Brain microvascular endothelial cell (primary cell): ENCODE measurements at regions not wholly inside any gene's neighbourhood (a gene's known extent, or its start where the extent isn't known, plus 50 kb on each side); places are given as distances from the start of the nearest gene placed in this dataset.

Experiments
- DNase-seq: peaks from one replicate; pipeline ENCODE4 v3.0.0-alpha.2; 2020
- H3K27ac ChIP-seq: fragments of 250-450 bp; sonication (Bioruptor Pico); 2 replicates; pipeline ENCODE4 v1.5.1; 2020; ENCODE audit warnings: mild to moderate bottlenecking, moderate library complexity
- H3K27me3 ChIP-seq: fragments of 250-450 bp; sonication (Bioruptor Pico); replicated peaks from 2 replicates; pipeline ENCODE4 v1.5.1; 2020; ENCODE audit warnings: mild to moderate bottlenecking
- H3K36me3 ChIP-seq: fragments of 250-450 bp; sonication (Bioruptor Pico); replicated peaks from 2 replicates; pipeline ENCODE4 v1.5.1; 2020; ENCODE audit warnings: mild to moderate bottlenecking
- H3K4me3 ChIP-seq: 2 replicates; pipeline ENCODE4 v1.5.1; 2011; ENCODE audit warnings: low read depth, mild to moderate bottlenecking, control low read depth, low read length, moderate library complexity
- in situ Hi-C: cut with HindIII; loops from 2 replicates; pipeline ENCODE4 v1.10.0; 2017; ENCODE audit warnings: low sequenced_read_pairs, low pct_ligation_motif_present
- TF ChIP-seq, protein P1 (sequence below): IDR thresholded peaks from 2 replicates; pipeline ENCODE4 v1.5.1; 2011; ENCODE audit warnings: low read depth, mild to moderate bottlenecking, moderate library complexity, low read length, control low read depth, inconsistent platforms; ENCODE audit errors: missing control alignments

DNA sequence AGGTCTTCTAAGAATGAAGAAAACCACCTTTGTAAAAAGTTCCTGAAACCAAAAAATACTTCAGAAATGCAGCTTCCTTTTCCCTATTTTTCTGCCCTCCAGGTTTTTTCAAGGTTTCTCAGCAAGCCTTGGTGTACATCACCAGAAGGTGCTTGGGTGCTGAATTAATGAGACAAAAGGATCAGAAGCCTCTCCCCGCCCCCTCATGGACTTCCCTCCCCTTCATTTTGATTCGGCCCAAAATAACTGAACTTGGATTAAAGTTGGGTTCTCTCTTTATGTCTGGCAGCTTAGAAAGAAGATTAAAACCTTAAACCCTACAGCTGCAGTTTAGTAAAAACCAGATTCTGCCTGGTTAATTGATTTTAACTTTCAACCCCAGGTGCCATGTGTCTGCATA is 121.7 kb upstream of the ERCC4 start:
- H3K27me3 ChIP-seq: no peaks in the 10 kb centered on the region
- DNase-seq: no peak
- H3K27ac ChIP-seq: no peak overlapping the region
- in situ Hi-C loops: no loop called here
- no peaks in the 10 kb centered on the region for H3K36me3 ChIP-seq
- no peak overlapping the region for H3K4me3 ChIP-seq
- TF ChIP-seq, protein P1, sequence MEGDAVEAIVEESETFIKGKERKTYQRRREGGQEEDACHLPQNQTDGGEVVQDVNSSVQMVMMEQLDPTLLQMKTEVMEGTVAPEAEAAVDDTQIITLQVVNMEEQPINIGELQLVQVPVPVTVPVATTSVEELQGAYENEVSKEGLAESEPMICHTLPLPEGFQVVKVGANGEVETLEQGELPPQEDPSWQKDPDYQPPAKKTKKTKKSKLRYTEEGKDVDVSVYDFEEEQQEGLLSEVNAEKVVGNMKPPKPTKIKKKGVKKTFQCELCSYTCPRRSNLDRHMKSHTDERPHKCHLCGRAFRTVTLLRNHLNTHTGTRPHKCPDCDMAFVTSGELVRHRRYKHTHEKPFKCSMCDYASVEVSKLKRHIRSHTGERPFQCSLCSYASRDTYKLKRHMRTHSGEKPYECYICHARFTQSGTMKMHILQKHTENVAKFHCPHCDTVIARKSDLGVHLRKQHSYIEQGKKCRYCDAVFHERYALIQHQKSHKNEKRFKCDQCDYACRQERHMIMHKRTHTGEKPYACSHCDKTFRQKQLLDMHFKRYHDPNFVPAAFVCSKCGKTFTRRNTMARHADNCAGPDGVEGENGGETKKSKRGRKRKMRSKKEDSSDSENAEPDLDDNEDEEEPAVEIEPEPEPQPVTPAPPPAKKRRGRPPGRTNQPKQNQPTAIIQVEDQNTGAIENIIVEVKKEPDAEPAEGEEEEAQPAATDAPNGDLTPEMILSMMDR: no peak

DNA sequence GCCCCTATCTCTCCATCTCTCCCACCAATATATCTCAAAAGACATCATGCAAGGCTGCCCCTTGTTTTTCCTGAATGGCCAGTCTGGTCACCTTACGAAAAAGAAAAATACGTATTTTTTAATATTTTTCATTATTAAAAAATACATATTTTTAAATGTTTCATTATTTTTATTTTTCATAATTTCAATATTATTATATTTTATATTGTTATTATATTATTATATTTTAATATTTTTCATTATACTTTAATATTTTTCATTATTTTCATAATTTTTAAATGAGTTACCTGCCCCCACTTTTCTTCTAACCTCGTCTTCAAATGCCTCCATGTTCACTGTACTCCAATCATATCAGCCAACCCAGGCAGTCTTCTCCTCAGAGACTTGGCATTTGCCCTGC is 116.0 kb upstream of the ERCC4 start:
- TF ChIP-seq, protein P1: no peak
- H3K27me3 ChIP-seq: no peaks in the 10 kb centered on the region
- no peak overlapping the region for H3K4me3 ChIP-seq
- no peak overlapping the region for H3K27ac ChIP-seq
- in situ Hi-C loops: no loop called here
- DNase-seq: no peak
- no peaks in the 10 kb centered on the region for H3K36me3 ChIP-seq

DNA sequence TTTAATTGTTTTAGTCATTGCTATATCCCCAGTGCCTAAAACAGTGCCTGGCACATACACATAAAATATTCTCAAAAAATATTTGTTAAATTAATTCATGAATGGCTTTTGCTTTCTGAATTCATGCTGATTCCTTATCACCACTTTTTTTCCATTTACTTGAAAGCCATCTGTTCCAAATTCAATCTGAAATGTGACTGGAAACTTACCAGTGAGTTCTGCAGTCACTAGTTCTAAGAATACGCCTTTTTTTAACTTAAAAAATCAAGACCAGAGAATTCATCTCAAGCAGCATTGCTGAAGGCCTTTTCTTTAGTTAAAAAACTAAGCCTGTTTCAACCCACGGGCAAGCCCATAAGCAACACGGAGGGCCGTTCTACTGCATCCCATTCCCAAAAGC is 114.0 kb upstream of the ERCC4 start:
- Histone ChIP-seq H3K36me3 (no peaks in the 10 kb centered on the region), H3K27ac (no peak overlapping the region), H3K4me3 (no peak overlapping the region), H3K27me3 (no peaks in the 10 kb centered on the region)
- TF ChIP-seq, protein P1: no peak
- in situ Hi-C loops: no loop called here
- DNase-seq: no peak

DNA sequence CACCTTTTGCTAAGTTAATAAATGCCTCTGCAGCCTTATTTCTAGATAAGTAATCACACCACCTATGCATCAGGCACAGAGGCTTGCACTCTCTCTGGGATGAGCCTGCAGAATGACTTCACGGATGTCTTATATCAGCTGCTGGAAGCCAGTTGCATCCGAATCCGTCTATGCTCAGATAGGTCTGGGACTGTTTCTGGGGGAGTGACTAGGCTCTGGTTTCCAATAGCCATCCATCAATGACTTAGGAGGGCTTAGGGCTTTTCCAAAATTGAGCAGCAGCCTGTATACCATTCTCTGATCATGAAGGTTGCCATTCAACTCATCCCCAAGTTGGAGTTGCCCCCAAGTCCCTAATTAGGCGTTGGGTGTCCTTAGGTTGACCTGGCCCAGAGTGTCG is 113.3 kb upstream of the ERCC4 start:
- H3K27me3 ChIP-seq: no peaks in the 10 kb centered on the region
- no peaks in the 10 kb centered on the region for H3K36me3 ChIP-seq
- DNase-seq: no peak
- H3K4me3 ChIP-seq: no peak overlapping the region
- TF ChIP-seq, protein P1: no peak
- in situ Hi-C loops: no loop called here
- H3K27ac ChIP-seq: no peak overlapping the region

DNA sequence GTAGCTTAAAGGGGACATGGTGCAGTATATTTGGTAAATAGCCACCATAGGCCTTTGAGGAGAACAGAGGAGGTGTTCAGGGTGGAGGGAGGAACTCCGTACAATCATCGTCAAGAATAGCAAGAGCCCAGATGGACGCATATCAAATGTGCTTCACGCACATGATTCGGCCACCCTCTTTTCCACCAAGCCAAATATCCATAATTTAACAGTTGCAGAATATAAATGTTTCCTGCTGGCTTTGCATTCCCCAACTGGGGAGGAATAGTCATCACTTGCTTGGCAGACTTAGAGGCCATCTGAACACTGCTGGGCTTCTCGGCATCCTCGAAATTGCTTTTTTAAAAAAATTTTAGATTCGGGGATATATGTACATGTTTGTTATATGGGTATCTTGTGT is 111.9 kb upstream of the ERCC4 start:
- no peaks in the 10 kb centered on the region for H3K27me3 ChIP-seq
- no peak for DNase-seq
- H3K27ac ChIP-seq: no peak overlapping the region
- TF ChIP-seq, protein P1: no peak
- H3K4me3 ChIP-seq: no peak overlapping the region
- in situ Hi-C loops: no loop called here
- no peaks in the 10 kb centered on the region for H3K36me3 ChIP-seq

DNA sequence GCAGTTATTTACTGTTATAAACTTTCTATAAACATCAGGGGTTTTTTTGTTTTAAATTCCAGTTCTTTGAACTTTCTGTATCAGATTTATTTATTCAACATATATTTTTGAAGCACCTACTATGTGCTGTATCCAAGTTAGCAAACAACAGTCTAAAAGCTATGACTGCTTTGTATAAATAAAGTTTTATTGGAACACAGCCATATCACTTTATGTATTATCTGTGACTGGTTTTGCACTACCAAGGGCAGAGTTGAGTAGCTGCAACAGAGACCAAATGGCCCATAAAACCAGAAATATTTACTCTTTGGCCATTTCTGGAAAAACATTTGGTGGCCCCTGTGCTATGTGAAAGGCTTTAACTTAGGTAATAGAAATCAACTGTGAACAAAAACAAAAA is 110.2 kb upstream of the ERCC4 start:
- no peaks in the 10 kb centered on the region for H3K36me3 ChIP-seq
- DNase-seq: no peak
- no peak overlapping the region for H3K4me3 ChIP-seq
- H3K27ac ChIP-seq: no peak overlapping the region
- no peaks in the 10 kb centered on the region for H3K27me3 ChIP-seq
- TF ChIP-seq, protein P1: no peak
- in situ Hi-C loops: no loop called here
